ENCODE measurements at regions not wholly inside any gene's neighbourhood (a gene's known extent, or its start where the extent isn't known, plus 50 kb on each side); places are given as distances from the start of the nearest gene placed in this dataset.

DNA sequence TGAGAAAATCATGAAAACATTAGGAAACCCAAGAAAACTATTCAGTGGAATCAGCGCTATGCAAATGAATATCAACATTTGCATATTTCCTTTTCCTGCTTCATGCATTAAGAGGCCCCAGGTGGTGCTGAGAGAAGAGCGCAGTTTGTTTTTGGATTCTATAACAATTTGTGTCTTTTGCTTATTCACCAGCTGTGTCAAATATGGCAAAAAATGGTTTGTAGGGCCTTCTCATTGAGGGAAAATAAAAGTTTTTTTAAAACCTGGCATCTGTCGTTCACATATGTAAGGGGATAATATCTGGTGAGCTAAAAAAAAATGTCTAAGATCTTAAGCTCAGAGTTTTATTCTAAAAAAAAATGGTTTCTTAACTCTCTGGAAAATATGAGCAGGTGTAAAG is 122.5 kb upstream of the ROBO2 start:
- H3K4me3 ChIP-seq (ENCODE audit: control extremely low read depth in 1 of 5, extremely low read depth in 1 of 5, insufficient read depth in 1 of 5, low read depth in 2 of 5, low read length in 4 of 5) = no peak overlapping the region
- no peak for TF ChIP-seq EZH2 (IDR thresholded peaks at IDR 0.05; ENCODE audit: borderline replicate concordance, insufficient read depth, low read depth, low read length, poor library complexity, severe bottlenecking)
- TF ChIP-seq, protein P1, sequence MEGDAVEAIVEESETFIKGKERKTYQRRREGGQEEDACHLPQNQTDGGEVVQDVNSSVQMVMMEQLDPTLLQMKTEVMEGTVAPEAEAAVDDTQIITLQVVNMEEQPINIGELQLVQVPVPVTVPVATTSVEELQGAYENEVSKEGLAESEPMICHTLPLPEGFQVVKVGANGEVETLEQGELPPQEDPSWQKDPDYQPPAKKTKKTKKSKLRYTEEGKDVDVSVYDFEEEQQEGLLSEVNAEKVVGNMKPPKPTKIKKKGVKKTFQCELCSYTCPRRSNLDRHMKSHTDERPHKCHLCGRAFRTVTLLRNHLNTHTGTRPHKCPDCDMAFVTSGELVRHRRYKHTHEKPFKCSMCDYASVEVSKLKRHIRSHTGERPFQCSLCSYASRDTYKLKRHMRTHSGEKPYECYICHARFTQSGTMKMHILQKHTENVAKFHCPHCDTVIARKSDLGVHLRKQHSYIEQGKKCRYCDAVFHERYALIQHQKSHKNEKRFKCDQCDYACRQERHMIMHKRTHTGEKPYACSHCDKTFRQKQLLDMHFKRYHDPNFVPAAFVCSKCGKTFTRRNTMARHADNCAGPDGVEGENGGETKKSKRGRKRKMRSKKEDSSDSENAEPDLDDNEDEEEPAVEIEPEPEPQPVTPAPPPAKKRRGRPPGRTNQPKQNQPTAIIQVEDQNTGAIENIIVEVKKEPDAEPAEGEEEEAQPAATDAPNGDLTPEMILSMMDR (IDR thresholded peaks at IDR 0.05) = no peak
- H4K20me1 ChIP-seq (ENCODE audit: control insufficient read depth, insufficient read depth, low read length, poor library complexity, severe bottlenecking) = no peaks in the 10 kb centered on the region
- no CpG with 5 or more reads among the region's 3 CpGs for WGBS (ENCODE audit: insufficient coverage)
- H3K36me3 ChIP-seq (replicated peaks in 1 of 2; ENCODE audit: control extremely low read depth in 1 of 2, control insufficient read depth in 1 of 2, extremely low read depth in 1 of 2, insufficient read depth in 2 of 2, low read length in 1 of 2) = no peaks in the 10 kb centered on the region
- H3K79me2 ChIP-seq (ENCODE audit: control insufficient read depth, insufficient read depth, low read length) = no peaks in the 10 kb centered on the region
- H3K4me1 Mint-ChIP-seq = no peaks in the 10 kb centered on the region
- ChIA-PET CTCF (no interaction called here), POLR2A (no interaction called here)
- peaks cover 0 to 10% (median 0%) of the 10 kb centered on the region in 3 donors for H3K9me3 ChIP-seq (ENCODE audit: control extremely low read depth in 1 of 3, control insufficient read depth in 2 of 3, insufficient read depth in 1 of 3, low read length in 2 of 3)
- intact Hi-C loops (cut with micrococcal nuclease) = no loop called here
- no peak overlapping the region for H3K9ac ChIP-seq (ENCODE audit: low read length)
- no peak overlapping the region for H3K27ac Mint-ChIP-seq
- ATAC-seq (ENCODE audit: low read depth) (no peak), DNase-seq (no peak)
- H3K27me3 Mint-ChIP-seq = no peaks in the 10 kb centered on the region
- no peak overlapping the region for H3K4me2 ChIP-seq (replicated peaks; ENCODE audit: low read depth, low read length, poor library complexity, severe bottlenecking)
- no peaks in the 10 kb centered on the region for H3K27me3 ChIP-seq (replicated peaks in 1 of 4; ENCODE audit: control extremely low read depth in 1 of 4, control insufficient read depth in 3 of 4, insufficient read depth in 4 of 4, low read length in 3 of 4)
- no peak overlapping the region for H2AFZ ChIP-seq (ENCODE audit: insufficient read depth, low read depth, low read length, poor library complexity, severe bottlenecking)
- H3K4me1 ChIP-seq (ENCODE audit: control insufficient read depth in 2 of 2, insufficient read depth in 2 of 2, low read length in 2 of 2) = no peaks in the 10 kb centered on the region
- no peaks in the 10 kb centered on the region for H3K9me3 Mint-ChIP-seq (ENCODE audit: insufficient read depth)
- H3K4me3 Mint-ChIP-seq = no peak overlapping the region
- no peak overlapping the region for H3K27ac ChIP-seq (ENCODE audit: low read length in 2 of 2)

DNA sequence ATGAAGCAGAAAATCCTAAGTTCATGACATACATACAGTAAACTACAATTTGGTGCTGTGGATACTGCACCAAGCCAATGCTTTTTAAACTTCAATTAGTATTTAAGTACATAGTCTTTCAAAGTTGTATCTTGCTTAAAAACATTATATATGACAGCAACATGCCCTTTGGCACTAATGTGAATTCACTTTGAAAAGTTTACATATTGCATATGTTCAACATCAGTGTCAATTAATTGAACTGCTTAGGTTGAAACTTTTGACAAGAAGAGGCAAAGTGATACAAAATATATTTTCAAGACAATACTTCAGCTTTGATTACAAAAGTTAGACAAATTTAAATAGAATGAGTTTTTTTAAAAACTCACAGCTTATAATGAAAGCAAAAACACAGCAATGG is 119.4 kb upstream of the ROBO2 start:
- Histone ChIP-seq H3K79me2 (ENCODE audit: control insufficient read depth, insufficient read depth, low read length) (no peaks in the 10 kb centered on the region), H3K4me2 (replicated peaks; ENCODE audit: low read depth, low read length, poor library complexity, severe bottlenecking) (no peak overlapping the region), H3K4me1 (ENCODE audit: control insufficient read depth in 2 of 2, insufficient read depth in 2 of 2, low read length in 2 of 2) (no peaks in the 10 kb centered on the region), H4K20me1 (ENCODE audit: control insufficient read depth, insufficient read depth, low read length, poor library complexity, severe bottlenecking) (no peaks in the 10 kb centered on the region), H2AFZ (ENCODE audit: insufficient read depth, low read depth, low read length, poor library complexity, severe bottlenecking) (no peak overlapping the region), H3K27ac (ENCODE audit: low read length in 2 of 2) (no peak overlapping the region), H3K27me3 (replicated peaks in 1 of 4; ENCODE audit: control extremely low read depth in 1 of 4, control insufficient read depth in 3 of 4, insufficient read depth in 4 of 4, low read length in 3 of 4) (no peaks in the 10 kb centered on the region), H3K36me3 (replicated peaks in 1 of 2; ENCODE audit: control extremely low read depth in 1 of 2, control insufficient read depth in 1 of 2, extremely low read depth in 1 of 2, insufficient read depth in 2 of 2, low read length in 1 of 2) (no peaks in the 10 kb centered on the region), H3K4me3 (ENCODE audit: control extremely low read depth in 1 of 5, extremely low read depth in 1 of 5, insufficient read depth in 1 of 5, low read depth in 2 of 5, low read length in 4 of 5) (no peak overlapping the region), H3K9ac (ENCODE audit: low read length) (no peak overlapping the region), H3K9me3 (ENCODE audit: control extremely low read depth in 1 of 3, control insufficient read depth in 2 of 3, insufficient read depth in 1 of 3, low read length in 2 of 3) (peaks cover 0 to 6% (median 0%) of the 10 kb centered on the region in 3 donors)
- ChIA-PET POLR2A (no interaction called here), CTCF (no interaction called here)
- H3K9me3 Mint-ChIP-seq (ENCODE audit: insufficient read depth) = no peaks in the 10 kb centered on the region
- TF ChIP-seq EZH2 (IDR thresholded peaks at IDR 0.05; ENCODE audit: borderline replicate concordance, insufficient read depth, low read depth, low read length, poor library complexity, severe bottlenecking) = no peak
- TF ChIP-seq, protein P1 (IDR thresholded peaks at IDR 0.05) = no peak
- intact Hi-C loops (cut with micrococcal nuclease) = no loop called here
- no peak overlapping the region for H3K4me3 Mint-ChIP-seq
- DNase-seq (no peak), ATAC-seq (ENCODE audit: low read depth) (no peak)
- H3K27ac Mint-ChIP-seq = no peak overlapping the region
- no peaks in the 10 kb centered on the region for H3K27me3 Mint-ChIP-seq
- H3K4me1 Mint-ChIP-seq = no peaks in the 10 kb centered on the region
